ENCODE measurements at regions not wholly inside any gene's neighbourhood (a gene's known extent, or its start where the extent isn't known, plus 50 kb on each side); places are given as distances from the start of the nearest gene placed in this dataset.
"Not testable (repeated sequence)": the region's sequence is repeated elsewhere in the genome, so short reads cannot be mapped to it uniquely, and the experiment has no call there.

- no peak for DNase-seq (ENCODE audit: low read depth in 1 of 2, low spot score in 1 of 2)
Measured at GRCh38 chr11:37371346-37371970, 773.4 kb upstream of the RAG2 start.

- DNase-seq (ENCODE audit: low read depth in 1 of 2, low spot score in 1 of 2): no peak
Measured at GRCh38 chr11:37370817-37371216, 772.8 kb upstream of the RAG2 start.

DNA sequence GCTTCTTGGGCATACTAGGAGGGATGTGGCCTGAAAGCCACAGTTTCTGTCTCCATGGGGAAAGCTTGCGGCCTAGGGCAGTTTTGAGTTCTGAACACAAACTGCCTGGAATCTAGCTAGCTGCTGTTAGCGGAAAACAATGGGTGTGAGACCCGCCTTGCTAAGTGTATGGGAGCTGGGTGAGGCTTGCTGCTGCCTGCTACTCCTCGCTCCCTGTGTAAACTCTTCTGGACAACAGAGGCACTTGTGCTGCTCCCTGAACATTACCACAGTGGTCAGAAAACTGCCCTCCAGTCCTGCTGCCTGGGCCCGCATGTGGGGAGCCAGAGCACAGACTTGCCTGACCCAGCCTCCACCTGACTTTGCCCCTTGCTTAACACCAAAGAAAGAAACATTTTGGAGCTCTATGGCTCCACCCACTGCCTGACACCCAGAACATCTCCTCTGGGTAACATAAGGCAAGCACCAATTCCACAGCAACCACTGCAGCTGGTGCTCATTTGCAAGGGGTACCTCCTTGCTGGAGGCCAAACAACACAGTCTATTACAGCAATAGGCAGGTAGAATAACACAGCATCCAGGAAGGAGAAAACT lies 766.3 kb upstream of the RAG2 start:
- no peak for DNase-seq (ENCODE audit: low read depth in 1 of 2, low spot score in 1 of 2)

DNA sequence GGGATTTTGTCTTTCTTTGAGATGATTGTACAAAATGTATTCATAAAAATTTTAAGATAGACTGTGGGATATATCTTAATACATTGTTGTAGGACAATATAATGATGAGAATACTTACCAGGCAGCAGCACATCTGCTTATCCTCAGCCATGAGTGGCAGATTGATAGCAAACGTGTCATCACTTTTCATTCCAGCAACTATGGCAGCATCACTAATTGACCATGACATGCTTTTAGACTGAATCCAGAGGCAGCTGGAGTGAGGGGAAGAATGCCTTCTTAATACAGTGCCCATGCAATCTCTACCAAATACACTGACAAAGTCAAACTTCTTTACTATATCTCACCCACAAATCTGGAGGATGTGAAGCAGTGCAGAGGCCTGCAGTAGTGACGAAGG lies 755.2 kb upstream of the RAG2 start:
- DNase-seq (ENCODE audit: low read depth in 1 of 2, low spot score in 1 of 2): no peak

- DNase-seq (ENCODE audit: low read depth in 1 of 2, low spot score in 1 of 2): no peak
Measured at GRCh38 chr11:37352485-37352884, 754.4 kb upstream of the RAG2 start.

- no peak for DNase-seq (ENCODE audit: low read depth in 1 of 2, low spot score in 1 of 2)
Measured at GRCh38 chr11:37343290-37343689, 745.3 kb upstream of the RAG2 start.

DNA sequence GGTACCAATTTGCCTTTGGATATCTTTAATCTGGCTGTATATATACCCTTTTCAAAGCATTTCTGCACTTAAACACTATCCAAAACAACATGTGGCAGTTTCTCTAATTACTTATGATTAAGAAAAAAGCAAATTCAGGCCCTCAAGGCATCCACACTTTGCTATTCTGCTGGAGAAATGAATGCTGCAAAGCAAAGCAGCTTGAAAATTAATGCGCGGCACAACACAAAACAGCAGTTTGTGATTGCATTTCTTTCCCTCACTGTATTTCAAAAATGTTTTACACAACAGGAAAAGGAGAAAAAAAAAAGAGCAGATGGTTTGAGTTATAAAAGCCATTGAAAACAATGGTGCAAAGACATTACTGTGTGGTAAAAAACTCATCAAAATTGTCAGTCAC lies 738.4 kb upstream of the RAG2 start:
- no peak for DNase-seq (ENCODE audit: low read depth in 1 of 2, low spot score in 1 of 2)

- DNase-seq (ENCODE audit: low read depth in 1 of 2, low spot score in 1 of 2): no peak
Measured at GRCh38 chr11:37333345-37333744, 735.3 kb upstream of the RAG2 start.

- DNase-seq (ENCODE audit: low read depth in 1 of 2, low spot score in 1 of 2): no peak
Measured at GRCh38 chr11:37323843-37324242, 725.8 kb upstream of the RAG2 start.

DNA sequence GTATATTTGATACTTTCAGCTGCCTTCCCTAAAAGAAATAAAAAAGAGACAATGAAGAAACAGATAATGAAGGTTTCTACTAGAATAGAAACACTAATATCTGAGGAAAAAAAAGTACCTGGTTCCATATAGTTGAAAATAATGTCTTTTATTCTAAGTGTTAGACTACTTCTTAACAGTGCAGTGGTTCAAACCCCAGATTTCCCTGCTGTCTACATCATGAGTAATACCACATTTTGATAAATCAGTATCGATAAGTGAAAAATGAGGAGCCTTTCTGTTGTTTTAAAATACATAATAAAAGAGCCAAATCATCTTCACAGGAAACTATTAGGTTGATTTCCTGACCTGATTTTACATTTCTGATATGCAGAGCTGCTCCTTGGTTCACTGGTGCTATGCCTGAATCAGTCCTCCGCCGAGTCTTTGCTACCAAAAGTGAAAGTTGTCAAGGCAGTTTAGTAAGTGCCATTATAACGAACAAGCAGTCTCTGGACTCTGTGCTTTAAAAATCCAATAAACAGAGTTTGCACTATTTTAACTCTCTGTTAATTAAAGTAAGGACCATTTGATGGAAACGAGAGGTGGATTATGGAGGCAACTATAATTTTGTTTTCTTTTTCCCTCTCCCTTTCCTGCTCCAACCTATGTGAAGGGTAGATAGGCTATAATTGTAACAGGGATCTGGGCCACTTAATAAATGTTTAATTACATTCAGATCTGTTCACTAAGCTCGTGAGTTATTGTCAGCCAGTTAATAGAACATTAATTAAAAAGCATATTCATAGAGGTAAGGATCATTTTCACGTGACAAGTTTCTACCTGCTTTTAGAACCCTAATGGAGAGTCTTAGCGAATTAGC lies 724.5 kb upstream of the RAG2 start:
- DNase-seq (ENCODE audit: low read depth in 1 of 2, low spot score in 1 of 2): no peak

DNA sequence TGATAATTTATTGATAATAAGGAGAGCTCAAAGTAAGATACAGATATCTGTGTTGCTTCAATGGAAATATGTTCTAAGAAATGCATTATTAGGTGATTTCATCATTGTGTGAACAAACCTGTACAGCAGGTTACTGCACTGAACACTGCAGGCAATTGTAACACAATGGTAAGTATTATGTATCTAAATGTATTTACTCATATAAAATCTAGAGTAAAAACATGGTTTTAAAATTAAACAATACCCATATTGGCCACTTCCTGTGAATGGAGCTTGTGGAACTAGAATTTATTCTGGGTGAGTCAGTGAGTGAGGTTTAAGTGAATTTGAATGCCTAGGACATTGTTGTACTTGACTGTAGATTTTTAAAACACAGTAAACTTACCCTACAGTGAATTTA lies 722.9 kb upstream of the RAG2 start:
- DNase-seq (ENCODE audit: low read depth in 1 of 2, low spot score in 1 of 2): no peak

DNA sequence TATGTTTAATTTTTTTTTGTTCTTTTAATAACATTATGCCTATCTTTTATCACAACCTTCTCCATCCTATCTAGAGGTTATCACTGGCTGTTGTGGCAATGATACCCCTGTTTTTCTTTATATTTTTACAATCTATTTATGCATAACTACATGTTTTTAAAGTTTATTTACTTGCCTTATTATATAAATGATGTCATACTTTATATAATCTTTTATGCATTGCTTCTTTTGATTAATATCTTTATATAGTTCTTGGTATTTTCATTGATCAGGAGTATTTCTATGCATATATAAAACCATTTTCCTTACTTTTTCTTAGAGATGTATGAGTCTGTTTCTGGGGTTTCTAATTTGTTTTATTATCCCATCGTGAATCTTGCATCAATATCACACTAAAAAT lies 719.8 kb upstream of the RAG2 start:
- no peak for DNase-seq (ENCODE audit: low read depth in 1 of 2, low spot score in 1 of 2)

DNA sequence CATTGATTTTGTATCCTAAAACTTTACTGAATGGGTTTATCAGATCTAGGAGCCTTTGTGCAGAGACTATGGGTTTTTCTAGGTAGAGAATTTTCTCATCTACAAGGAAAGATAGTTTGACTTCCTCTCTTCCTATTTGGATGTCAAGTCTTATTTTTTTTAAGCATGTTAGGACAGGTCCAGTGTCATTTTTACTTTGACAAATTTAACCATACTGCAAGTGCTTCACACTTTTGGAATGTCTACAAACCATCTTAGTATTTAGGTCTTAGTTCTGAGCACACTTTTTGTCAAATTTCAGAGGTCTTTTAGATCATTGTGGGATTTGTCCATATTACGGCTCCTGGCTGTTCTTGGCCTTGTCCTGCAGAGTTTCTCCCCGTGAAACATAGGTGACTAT lies 715.2 kb upstream of the RAG2 start:
- DNase-seq (ENCODE audit: low read depth in 1 of 2, low spot score in 1 of 2): no peak

DNA sequence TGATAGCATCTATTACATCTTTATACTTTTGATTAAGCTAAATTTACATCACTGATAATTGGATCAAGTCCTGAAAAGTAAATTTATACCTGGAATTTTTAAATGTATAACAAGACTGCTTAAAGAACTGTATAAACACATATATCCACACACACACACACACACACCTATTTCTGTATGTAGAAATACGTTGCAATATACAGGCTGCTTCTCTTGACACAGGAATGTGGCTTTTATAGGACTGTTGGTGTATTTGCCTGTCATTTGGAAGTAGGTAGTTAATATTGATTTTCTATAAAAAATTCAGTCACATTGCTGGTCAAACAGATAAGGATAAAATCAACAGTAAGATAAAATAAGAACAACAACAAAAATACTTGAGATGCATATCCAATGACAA lies 708.5 kb upstream of the RAG2 start:
- DNase-seq (ENCODE audit: low read depth in 1 of 2, low spot score in 1 of 2): no peak

DNA sequence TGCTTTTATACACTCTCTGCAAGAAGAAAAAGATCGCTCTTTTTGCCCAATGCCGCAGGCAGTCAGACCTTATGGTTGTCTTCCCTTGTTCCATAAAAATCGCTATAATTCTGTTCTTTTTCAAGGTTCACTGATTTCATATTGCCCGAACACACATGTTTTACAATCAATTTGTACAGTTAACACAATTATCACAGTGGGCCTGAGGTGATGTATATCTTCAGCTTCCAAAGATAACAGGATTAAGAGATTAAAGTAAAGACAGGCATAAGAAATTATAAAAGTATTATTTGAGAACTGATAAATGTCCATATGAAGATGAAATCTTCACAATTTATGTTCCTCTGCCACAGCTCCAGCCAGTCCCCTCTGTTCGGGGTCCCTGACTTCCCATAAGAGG lies 703.4 kb upstream of the RAG2 start:
- DNase-seq (ENCODE audit: low read depth in 1 of 2, low spot score in 1 of 2): not testable (repeated sequence)

- no peak for DNase-seq (ENCODE audit: low read depth in 1 of 2, low spot score in 1 of 2)
Measured at GRCh38 chr11:37298173-37298572, 700.1 kb upstream of the RAG2 start.

GRCh38 chr11:37286890-37287289 lies 688.9 kb upstream of the RAG2 start:
- no peak for DNase-seq (ENCODE audit: low read depth in 1 of 2, low spot score in 1 of 2)

GRCh38 chr11:37282367-37282766 lies 684.3 kb upstream of the RAG2 start:
- DNase-seq (ENCODE audit: low read depth in 1 of 2, low spot score in 1 of 2): no peak

GRCh38 chr11:37280200-37280599 lies 682.2 kb upstream of the RAG2 start:
- no peak for DNase-seq (ENCODE audit: low read depth in 1 of 2, low spot score in 1 of 2)

DNA sequence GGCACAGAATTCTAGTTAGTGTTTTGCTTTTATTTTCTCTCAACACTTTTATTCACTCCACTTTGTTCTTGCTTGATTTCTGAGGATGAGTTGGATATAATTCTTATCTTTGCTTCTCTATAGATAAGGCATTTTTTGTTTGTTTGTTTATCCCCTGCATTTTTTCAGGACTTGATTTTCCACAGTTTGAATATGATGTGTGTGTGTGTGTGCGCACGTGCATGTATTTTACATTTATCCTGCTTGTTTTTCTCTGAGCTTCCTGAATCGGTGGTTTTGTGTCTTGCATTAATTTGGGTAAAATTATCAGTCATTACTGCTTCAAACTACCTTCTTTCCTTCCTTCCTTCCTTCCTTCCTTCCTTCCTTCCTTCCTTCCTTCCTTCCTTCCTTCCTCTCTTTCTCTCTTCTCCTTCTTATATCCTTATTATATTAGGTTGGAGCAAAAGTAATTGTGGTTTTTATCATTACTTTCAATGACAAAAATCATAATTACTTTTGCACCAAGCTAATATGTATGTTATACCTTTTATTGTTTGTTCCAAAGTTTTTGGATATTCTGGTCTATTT lies 679.9 kb upstream of the RAG2 start:
- DNase-seq (ENCODE audit: low read depth in 1 of 2, low spot score in 1 of 2): no peak

GRCh38 chr11:37264783-37265182 lies 666.7 kb upstream of the RAG2 start:
- DNase-seq (ENCODE audit: low read depth in 1 of 2, low spot score in 1 of 2): no peak

GRCh38 chr11:37264060-37264459 lies 666.0 kb upstream of the RAG2 start:
- DNase-seq (ENCODE audit: low read depth in 1 of 2, low spot score in 1 of 2): no peak

All from stimulated activated CD4-positive, alpha-beta T cell treated with anti-CD3 and anti-CD28 coated beads, Interleukin-15, amount 100 ng/mL, for 1 hour (primary cell).